ENCODE measurements at regions not wholly inside any gene's neighbourhood (a gene's known extent, or its start where the extent isn't known, plus 50 kb on each side); places are given as distances from the start of the nearest gene placed in this dataset.

- TF ChIP-seq POLR2A (IDR thresholded peaks at IDR 0.05), result no peak
- no peak for TF ChIP-seq CTCF (IDR thresholded peaks at IDR 0.05)
These were observed 233.6 kb upstream of the PPP1R3A start for GRCh38 chr7:114152314-114152938.
